Psoas muscle (tissue), 7 donors: ENCODE measurements at regions not wholly inside any gene's neighbourhood (a gene's known extent, or its start where the extent isn't known, plus 50 kb on each side); places are given as distances from the start of the nearest gene placed in this dataset.
A peak's percentile ranks its signal among the peaks of the same experiment; 100 is the strongest.

Source experiments
- ATAC-seq, 4 donors: fragments of 200-7000 bp; cut with Tn5 transposase; one replicate each; pipeline ENCODE4 v1.9.1; 2020; ENCODE audit warnings: moderate library complexity in 3 of 4, mild to moderate bottlenecking in 2 of 4
- DNase-seq, 2 donors: peaks; one replicate each; pipeline ENCODE4 v3.0.0-alpha.2; 2020
- H3K27ac ChIP-seq: fragments of 200-600 bp; one replicate; pipeline ENCODE4 v1.8.0; 2022
- H3K27me3 ChIP-seq, 3 donors: fragments of 200-600 bp in 1 of 3; one replicate each; pipeline versions ENCODE4 v1.6.1 to v1.8.0; 2013 to 2022; ENCODE audit warnings: low read length in 2 of 3, mild to moderate bottlenecking in 2 of 3, moderate library complexity in 1 of 3; ENCODE audit not compliant: insufficient read depth in 3 of 3
- H3K36me3 ChIP-seq, 2 donors: fragments of 200-600 bp in 1 of 2; one replicate each; pipeline versions ENCODE4 v1.6.1 to v1.8.0; 2013 to 2022; ENCODE audit warnings: low read depth in 1 of 2, mild to moderate bottlenecking in 1 of 2, moderate library complexity in 1 of 2; ENCODE audit not compliant: insufficient read depth in 1 of 2
- H3K4me1 ChIP-seq: fragments of 200-600 bp; one replicate; pipeline ENCODE4 v1.8.0; 2022
- H3K4me3 ChIP-seq: fragments of 200-600 bp; one replicate; pipeline ENCODE4 v1.8.0; 2022; ENCODE audit warnings: mild to moderate bottlenecking
- H3K9me3 ChIP-seq: fragments of 200-600 bp; one replicate; pipeline ENCODE4 v1.8.0; 2022
- WGBS, 3 donors: extraction: QIAGEN DNeasy Blood & Tissue Kit; methylation state at CpG; one replicate each; pipeline versions ENCODE4 v1.1.6 to v1.1.7; 2013; 5-methylcytosine and 5-hydroxymethylcytosine counted together
- intact Hi-C, 2 donors: fragments of 100-400 bp; cut with DNase I; formaldehyde crosslinking; loops; one replicate each; pipeline versions ENCODE4 v1.11.0 to v1.14.2; 2022
- TF ChIP-seq, protein P1 (sequence below): fragments of 200-600 bp; IDR thresholded peaks from one replicate; pipeline ENCODE4 v1.8.0; 2022; ENCODE audit warnings: antibody characterized with exemption
- donor health status: healthy with polysubstance abuse.
- donor health status: DM: no; HTN: no; CAD: no; lungs with moderate emphysema.
- donor health status: Bipolar disorder and iron deficiency.
- donor health status: healthy.
- donor health status: DM: yes; HTN: yes; CAD: no.
- donor health status: DM: no; HTN: no; CAD: no.
- donor health status: DM: yes; HTN: yes; CAD: no.

DNA sequence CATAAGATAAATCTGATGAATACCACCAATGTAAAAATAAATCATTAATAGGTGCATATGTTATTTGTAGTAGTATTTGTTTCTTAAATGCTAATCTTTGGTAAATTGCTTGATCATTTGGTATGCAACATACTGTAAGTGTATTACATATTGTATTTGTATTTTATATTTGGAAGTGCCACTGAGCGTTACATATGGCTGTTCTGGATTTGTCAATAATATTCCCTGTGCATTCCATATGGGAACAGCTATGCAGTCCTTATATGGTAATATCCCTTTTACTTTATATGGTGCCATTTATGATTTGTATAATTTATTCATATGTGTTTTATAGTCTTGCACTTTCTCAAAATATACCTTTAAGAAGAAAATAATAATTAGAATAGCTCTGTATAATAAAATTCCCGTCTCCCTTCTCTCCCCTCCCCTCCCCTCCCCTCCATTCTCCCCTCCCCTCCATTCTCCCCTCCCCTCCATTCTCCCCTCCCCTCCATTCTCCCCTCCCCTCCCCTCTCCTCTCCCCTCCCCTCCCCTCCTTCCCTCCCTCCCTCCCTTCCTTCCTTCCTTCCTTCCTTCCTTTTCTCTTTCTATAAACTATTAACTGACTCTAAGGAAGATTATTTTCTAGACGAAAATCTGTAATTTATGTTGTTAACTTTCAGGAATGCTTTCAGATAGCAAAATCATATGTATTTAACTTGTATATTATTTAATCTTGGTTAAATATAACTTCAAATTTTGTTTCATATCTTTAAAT, 241.4 kb downstream of the CSNK1G3 start:
- intact Hi-C loops = no loop called here
- H3K27ac ChIP-seq = no peak overlapping the region
- 75 to 87% (median 78%) methylated on average over 3 of the region's 3 CpGs for WGBS, 3 donors

DNA sequence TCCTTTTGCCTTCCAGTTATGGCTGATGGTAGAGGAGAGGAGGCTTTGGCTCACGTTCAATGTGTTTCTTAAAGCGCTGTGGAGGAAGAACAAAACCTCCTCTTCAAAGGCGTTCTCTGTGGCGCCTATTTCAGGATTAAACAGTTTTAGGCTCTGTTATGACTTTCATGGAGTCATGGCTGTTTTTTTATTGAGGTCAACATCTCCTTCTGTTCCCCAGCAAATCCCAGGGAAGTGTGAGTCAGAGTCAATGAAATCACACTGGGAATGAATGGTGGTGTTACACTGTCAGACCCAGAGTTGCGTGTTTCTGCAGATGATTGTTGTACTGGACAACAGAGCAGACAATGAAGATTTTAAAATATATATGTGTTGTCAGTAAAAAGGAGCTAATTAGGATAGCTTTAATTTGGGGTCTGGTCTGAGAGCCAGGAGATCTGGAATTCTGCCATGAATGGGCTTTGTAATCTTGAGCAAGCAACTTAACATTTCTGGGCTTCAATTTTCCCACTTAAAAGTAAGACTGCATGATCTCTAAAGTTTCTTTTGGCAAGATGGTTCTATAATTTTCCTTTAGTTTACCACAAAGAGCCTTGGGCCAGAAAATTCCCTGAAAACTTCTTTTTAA, 240.7 kb downstream of the CSNK1G3 start:
- Histone ChIP-seq H3K9me3 (no peaks in the 10 kb centered on the region), H3K27me3 (no peaks in the 10 kb centered on the region), H3K27ac (no peak overlapping the region), H3K36me3 (no peaks in the 10 kb centered on the region), H3K4me3 (no peak overlapping the region), H3K4me1 (peaks cover 20% of the 10 kb centered on the region)
- TF ChIP-seq, protein P1, sequence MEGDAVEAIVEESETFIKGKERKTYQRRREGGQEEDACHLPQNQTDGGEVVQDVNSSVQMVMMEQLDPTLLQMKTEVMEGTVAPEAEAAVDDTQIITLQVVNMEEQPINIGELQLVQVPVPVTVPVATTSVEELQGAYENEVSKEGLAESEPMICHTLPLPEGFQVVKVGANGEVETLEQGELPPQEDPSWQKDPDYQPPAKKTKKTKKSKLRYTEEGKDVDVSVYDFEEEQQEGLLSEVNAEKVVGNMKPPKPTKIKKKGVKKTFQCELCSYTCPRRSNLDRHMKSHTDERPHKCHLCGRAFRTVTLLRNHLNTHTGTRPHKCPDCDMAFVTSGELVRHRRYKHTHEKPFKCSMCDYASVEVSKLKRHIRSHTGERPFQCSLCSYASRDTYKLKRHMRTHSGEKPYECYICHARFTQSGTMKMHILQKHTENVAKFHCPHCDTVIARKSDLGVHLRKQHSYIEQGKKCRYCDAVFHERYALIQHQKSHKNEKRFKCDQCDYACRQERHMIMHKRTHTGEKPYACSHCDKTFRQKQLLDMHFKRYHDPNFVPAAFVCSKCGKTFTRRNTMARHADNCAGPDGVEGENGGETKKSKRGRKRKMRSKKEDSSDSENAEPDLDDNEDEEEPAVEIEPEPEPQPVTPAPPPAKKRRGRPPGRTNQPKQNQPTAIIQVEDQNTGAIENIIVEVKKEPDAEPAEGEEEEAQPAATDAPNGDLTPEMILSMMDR = no peak
- intact Hi-C loops = no loop called here
- 62 to 82% (median 68%) methylated on average over 5 of the region's 5 CpGs for WGBS, 3 donors
- ATAC-seq = peak in 3 of 4 donors; percentile 30 to 52 (median 33)
- no peak for DNase-seq

More for the DNA sequence above, 241.4 kb downstream of the CSNK1G3 start:
- ATAC-seq = no peak
- DNase-seq = no peak
- peaks cover 20% of the 10 kb centered on the region for H3K4me1 ChIP-seq
- TF ChIP-seq, protein P1 = no peak
- H3K9me3 ChIP-seq = no peaks in the 10 kb centered on the region
- H3K27me3 ChIP-seq = no peaks in the 10 kb centered on the region
- no peak overlapping the region for H3K4me3 ChIP-seq
- no peaks in the 10 kb centered on the region for H3K36me3 ChIP-seq

DNA sequence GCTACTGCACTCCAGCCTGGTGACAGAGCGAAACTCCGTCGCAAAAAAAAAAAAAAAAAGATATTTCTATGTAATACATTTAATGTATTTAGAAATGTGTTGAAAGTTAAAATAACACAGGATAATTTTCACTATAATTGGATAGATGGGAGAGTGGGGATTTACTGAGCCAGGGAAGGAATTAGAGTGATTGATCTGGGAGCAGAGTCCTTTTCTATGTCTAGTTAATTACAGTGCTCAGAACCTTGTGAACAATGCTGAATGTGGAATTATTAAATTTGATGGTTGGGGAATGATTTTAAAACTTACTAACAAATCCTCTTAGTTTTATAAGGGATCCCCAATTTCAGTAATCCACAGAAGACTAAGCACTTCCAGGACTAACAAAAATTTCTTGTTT, 239.7 kb downstream of the CSNK1G3 start:
- H3K27me3 ChIP-seq = no peaks in the 10 kb centered on the region
- H3K27ac ChIP-seq = no peak overlapping the region
- ATAC-seq (no peak), DNase-seq (no peak)
- H3K9me3 ChIP-seq = no peaks in the 10 kb centered on the region
- TF ChIP-seq, protein P1 = no peak
- no peak overlapping the region for H3K4me3 ChIP-seq
- intact Hi-C loops = no loop called here
- peaks cover 18% of the 10 kb centered on the region for H3K4me1 ChIP-seq
- no peaks in the 10 kb centered on the region for H3K36me3 ChIP-seq
- WGBS, 3 donors = 94 to 98% (median 95%) methylated on average over 3 of the region's 3 CpGs

DNA sequence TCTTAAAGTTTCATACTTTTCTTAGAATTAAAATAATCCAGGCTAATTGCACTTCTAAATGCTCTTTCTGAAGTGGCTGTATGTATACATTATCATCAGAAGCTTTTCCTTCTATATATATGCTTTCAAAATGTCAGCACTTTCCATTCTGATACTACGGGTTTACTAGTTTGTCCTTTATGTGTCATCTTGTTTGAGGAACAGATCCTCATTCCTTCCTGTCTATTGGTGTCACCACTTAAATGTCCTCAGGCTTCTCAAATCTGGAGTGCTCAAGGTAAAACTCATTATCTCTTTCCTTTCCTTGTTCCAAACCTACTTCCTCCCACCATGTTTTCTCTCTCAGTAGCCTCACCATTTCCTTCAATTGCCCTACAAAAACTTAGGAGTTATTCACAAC, 236.3 kb downstream of the CSNK1G3 start:
- Histone ChIP-seq H3K27me3 (no peaks in the 10 kb centered on the region), H3K4me1 (no peaks in the 10 kb centered on the region), H3K9me3 (no peaks in the 10 kb centered on the region), H3K36me3 (no peaks in the 10 kb centered on the region), H3K27ac (no peak overlapping the region), H3K4me3 (no peak overlapping the region)
- DNase-seq (no peak), ATAC-seq (no peak)
- WGBS, 3 donors = 88 to 91% (median 91%) methylated on average over 1 of the region's 1 CpG
- TF ChIP-seq, protein P1 = no peak
- intact Hi-C loops = no loop called here
